ENCODE measurements at regions not wholly inside any gene's neighbourhood (a gene's known extent, or its start where the extent isn't known, plus 50 kb on each side); places are given as distances from the start of the nearest gene placed in this dataset.

GRCh38 chr2:120936476-120937334 is 201.0 kb downstream of the GLI2 start:
- DNase-seq (ENCODE audit: low read depth in 2 of 2): no peak

GRCh38 chr2:120937686-120938044 is 202.0 kb downstream of the GLI2 start:
- DNase-seq (ENCODE audit: low read depth in 2 of 2): no peak

GRCh38 chr2:120938045-120938771 is 202.5 kb downstream of the GLI2 start:
- DNase-seq (ENCODE audit: low read depth in 2 of 2): no peak

- DNase-seq (ENCODE audit: low read depth in 2 of 2): no peak
These were observed 204.1 kb downstream of the GLI2 start for GRCh38 chr2:120939595-120940318.

GRCh38 chr2:120940319-120940696 is 204.6 kb downstream of the GLI2 start:
- no peak for DNase-seq (ENCODE audit: low read depth in 2 of 2)

GRCh38 chr2:120940726-120941256 is 205.1 kb downstream of the GLI2 start:
- no peak for DNase-seq (ENCODE audit: low read depth in 2 of 2)

GRCh38 chr2:120941571-120942120 is 206.0 kb downstream of the GLI2 start:
- DNase-seq (ENCODE audit: low read depth in 2 of 2): no peak

- DNase-seq (ENCODE audit: low read depth in 2 of 2): no peak
These were observed 207.0 kb downstream of the GLI2 start for GRCh38 chr2:120942658-120943057.

GRCh38 chr2:120943403-120944034 is 207.9 kb downstream of the GLI2 start:
- DNase-seq (ENCODE audit: low read depth in 2 of 2): no peak

- no peak for DNase-seq (ENCODE audit: low read depth in 2 of 2)
These were observed 208.9 kb downstream of the GLI2 start for GRCh38 chr2:120944575-120944974.

GRCh38 chr2:120945091-120945490 is 209.4 kb downstream of the GLI2 start:
- no peak for DNase-seq (ENCODE audit: low read depth in 2 of 2)

- no peak for DNase-seq (ENCODE audit: low read depth in 2 of 2)
These were observed 210.3 kb downstream of the GLI2 start for GRCh38 chr2:120945832-120946499.

GRCh38 chr2:120947327-120947726 is 211.7 kb downstream of the GLI2 start:
- DNase-seq (ENCODE audit: low read depth in 2 of 2): no peak

GRCh38 chr2:120947982-120948661 is 212.5 kb downstream of the GLI2 start:
- no peak for DNase-seq (ENCODE audit: low read depth in 2 of 2)

GRCh38 chr2:120948662-120949011 is 213.0 kb downstream of the GLI2 start:
- no peak for DNase-seq (ENCODE audit: low read depth in 2 of 2)

GRCh38 chr2:120949027-120949956 is 213.6 kb downstream of the GLI2 start:
- no peak for DNase-seq (ENCODE audit: low read depth in 2 of 2)

- no peak for DNase-seq (ENCODE audit: low read depth in 2 of 2)
These were observed 214.4 kb downstream of the GLI2 start for GRCh38 chr2:120949957-120950590.

- no peak for DNase-seq (ENCODE audit: low read depth in 2 of 2)
These were observed 216.0 kb downstream of the GLI2 start for GRCh38 chr2:120951693-120952092.

- no peak for DNase-seq (ENCODE audit: low read depth in 2 of 2)
These were observed 216.7 kb downstream of the GLI2 start for GRCh38 chr2:120952318-120952717.
